HEK293 (cell line): ENCODE measurements at regions not wholly inside any gene's neighbourhood (a gene's known extent, or its start where the extent isn't known, plus 50 kb on each side); places are given as distances from the start of the nearest gene placed in this dataset.
"Not testable (repeated sequence)": the region's sequence is repeated elsewhere in the genome, so short reads cannot be mapped to it uniquely, and the experiment has no call there.

Source experiments
- CTCF ChIA-PET: fragments of 350-600 bp; formaldehyde crosslinking; extraction: SDS; loops from one replicate; lab custom pipeline; 2021; ENCODE audit warnings: antibody characterized with exemption; lab: Yijun Ruan, JAX
- POLR2A ChIA-PET: fragments of 300-600 bp; formaldehyde crosslinking; extraction: SDS; loops from one replicate; lab custom pipeline; 2020; ENCODE audit warnings: antibody characterized with exemption, inconsistent platforms; lab: Yijun Ruan, JAX
- H3K27ac ChIP-seq: fragments of 200-500 bp; sonication (Bioruptor generic); 2 replicates; pipeline ENCODE4 v1.5.1; 2014; ENCODE audit warnings: low read depth, low read length, control low read depth, inconsistent platforms; ENCODE audit errors: extremely low read depth
- H3K36me3 ChIP-seq, 2 experiments: fragments of 200-500 bp in 1 of 2; sonication (Bioruptor generic) in 1 of 2; 1 replicate in 1 of 2; 2 replicates in 1 of 2; pipeline ENCODE4 v1.5.1; 2014 to 2017; ENCODE audit warnings: inconsistent platforms in 2 of 2, low read length in 2 of 2; ENCODE audit not compliant: control insufficient read depth in 2 of 2, insufficient read depth in 1 of 2
- H3K4me1 ChIP-seq: fragments of 200-500 bp; sonication (Bioruptor generic); 2 replicates; pipeline ENCODE4 v1.5.1; 2014; ENCODE audit warnings: mild to moderate bottlenecking, low read length, inconsistent platforms; ENCODE audit not compliant: control insufficient read depth, insufficient read depth
- H3K4me3 ChIP-seq: 2 replicates; pipeline ENCODE4 v1.5.1; 2011; ENCODE audit warnings: low read depth, mild to moderate bottlenecking, control low read depth, low read length, moderate library complexity
- H3K9me3 ChIP-seq: fragments of 200-500 bp; sonication (Bioruptor generic); 2 replicates; pipeline ENCODE4 v1.5.1; 2014; ENCODE audit warnings: low read depth, low read length, inconsistent platforms; ENCODE audit not compliant: control insufficient read depth, insufficient read depth

DNA sequence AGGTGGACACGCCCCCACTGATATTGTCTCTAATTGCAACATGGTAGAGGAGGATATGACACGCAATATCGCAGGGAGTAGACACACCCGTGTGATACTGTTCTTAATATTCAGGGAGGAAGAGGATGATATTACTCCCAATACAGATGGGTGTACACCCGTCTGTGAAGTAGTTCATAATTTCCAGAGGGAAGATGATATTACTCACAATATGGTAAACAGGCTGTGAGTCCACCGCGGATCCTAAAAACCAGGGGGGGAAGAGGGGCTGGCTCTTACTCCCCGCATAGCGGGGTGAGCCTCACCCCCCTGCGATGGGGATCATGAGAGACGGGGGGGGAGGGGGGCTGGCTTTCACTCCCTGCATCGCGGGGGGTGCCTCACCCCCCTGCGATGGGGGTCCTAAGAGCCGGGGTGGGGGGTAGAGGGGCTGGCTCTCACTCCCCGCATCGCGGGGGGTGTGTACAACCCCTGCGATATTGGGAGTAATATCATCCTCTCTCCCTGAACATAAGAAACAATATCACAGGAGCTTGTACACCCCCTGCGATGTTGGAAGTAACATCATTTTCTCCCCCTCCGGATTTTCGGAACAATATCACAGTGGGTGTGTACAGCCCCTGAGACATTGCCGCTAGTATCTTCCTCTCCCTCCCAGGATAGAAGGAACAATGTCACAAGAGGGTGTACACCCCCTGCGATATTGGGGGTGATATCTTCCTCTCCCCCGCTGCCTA, 52.2 kb upstream of the FRG2C start:
- H3K4me3 ChIP-seq, POLR2A ChIA-PET, H3K4me1 ChIP-seq, H3K9me3 ChIP-seq, H3K27ac ChIP-seq, CTCF ChIA-PET, H3K36me3 ChIP-seq: not testable (repeated sequence)
